ENCODE measurements at regions not wholly inside any gene's neighbourhood (a gene's known extent, or its start where the extent isn't known, plus 50 kb on each side); places are given as distances from the start of the nearest gene placed in this dataset.

DNA sequence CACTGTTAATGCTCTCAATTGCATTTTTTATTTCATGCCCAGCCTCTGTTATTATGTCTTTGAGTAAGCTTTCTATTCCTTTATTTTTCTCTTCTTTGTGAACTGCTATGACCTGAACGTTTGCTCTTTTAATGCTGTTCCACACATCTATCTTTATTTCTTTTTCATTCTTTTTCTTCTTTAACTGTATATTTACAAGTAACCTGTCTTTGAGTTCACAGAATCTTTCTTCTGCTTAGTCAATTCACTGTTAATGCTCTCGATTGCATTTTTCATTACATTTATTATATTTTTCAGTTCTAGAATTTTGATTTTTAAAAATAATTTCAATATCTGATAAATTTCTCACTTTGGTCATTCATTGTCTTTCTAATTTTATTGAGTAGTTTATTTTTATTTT, 316.3 kb upstream of the MEF2C start:
- intact Hi-C loops (cut with micrococcal nuclease) = no loop called here

DNA sequence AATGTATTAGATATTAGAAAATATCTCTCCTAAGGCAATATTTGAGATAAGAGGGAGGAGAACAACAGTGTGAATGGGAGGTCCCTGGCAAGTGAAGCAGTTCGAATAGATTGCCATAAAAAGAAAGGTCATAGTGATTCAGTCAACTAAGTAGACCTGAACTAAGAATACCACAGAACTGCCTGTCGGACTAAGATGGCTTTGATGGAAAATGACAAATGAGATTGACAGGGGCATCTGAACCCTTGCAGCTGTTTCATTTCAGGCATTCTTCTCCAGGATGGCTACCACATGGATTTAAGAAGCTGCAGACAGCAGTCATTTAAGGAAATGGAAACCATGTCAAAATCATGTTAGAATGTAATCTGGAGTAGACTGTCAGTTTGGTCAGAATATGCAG, 308.4 kb upstream of the MEF2C start:
- H3K27me3 ChIP-seq (ENCODE audit: low read depth) = no peaks in the 10 kb centered on the region
- no peak for DNase-seq
- no peak overlapping the region for H3K27ac ChIP-seq (replicated peaks)
- intact Hi-C loops (cut with micrococcal nuclease) = no loop called here
- TF ChIP-seq, protein P1, sequence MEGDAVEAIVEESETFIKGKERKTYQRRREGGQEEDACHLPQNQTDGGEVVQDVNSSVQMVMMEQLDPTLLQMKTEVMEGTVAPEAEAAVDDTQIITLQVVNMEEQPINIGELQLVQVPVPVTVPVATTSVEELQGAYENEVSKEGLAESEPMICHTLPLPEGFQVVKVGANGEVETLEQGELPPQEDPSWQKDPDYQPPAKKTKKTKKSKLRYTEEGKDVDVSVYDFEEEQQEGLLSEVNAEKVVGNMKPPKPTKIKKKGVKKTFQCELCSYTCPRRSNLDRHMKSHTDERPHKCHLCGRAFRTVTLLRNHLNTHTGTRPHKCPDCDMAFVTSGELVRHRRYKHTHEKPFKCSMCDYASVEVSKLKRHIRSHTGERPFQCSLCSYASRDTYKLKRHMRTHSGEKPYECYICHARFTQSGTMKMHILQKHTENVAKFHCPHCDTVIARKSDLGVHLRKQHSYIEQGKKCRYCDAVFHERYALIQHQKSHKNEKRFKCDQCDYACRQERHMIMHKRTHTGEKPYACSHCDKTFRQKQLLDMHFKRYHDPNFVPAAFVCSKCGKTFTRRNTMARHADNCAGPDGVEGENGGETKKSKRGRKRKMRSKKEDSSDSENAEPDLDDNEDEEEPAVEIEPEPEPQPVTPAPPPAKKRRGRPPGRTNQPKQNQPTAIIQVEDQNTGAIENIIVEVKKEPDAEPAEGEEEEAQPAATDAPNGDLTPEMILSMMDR (IDR thresholded peaks at IDR 0.05; ENCODE audit: borderline replicate concordance) = no peak
- H3K4me3 ChIP-seq = no peak overlapping the region
- H3K9me3 ChIP-seq (replicated peaks) = peaks cover 26% of the 10 kb centered on the region
- no peaks in the 10 kb centered on the region for H3K36me3 ChIP-seq
- no peaks in the 10 kb centered on the region for H3K4me1 ChIP-seq

More for the DNA sequence above, 316.3 kb upstream of the MEF2C start:
- no peak overlapping the region for H3K4me3 ChIP-seq
- H3K36me3 ChIP-seq = no peaks in the 10 kb centered on the region
- no peak overlapping the region for H3K27ac ChIP-seq (replicated peaks)
- H3K9me3 ChIP-seq (replicated peaks) = peaks cover 64% of the 10 kb centered on the region
- no peak for DNase-seq
- TF ChIP-seq, protein P1 (IDR thresholded peaks at IDR 0.05; ENCODE audit: borderline replicate concordance) = no peak
- no peaks in the 10 kb centered on the region for H3K4me1 ChIP-seq
- H3K27me3 ChIP-seq (ENCODE audit: low read depth) = no peaks in the 10 kb centered on the region

DNA sequence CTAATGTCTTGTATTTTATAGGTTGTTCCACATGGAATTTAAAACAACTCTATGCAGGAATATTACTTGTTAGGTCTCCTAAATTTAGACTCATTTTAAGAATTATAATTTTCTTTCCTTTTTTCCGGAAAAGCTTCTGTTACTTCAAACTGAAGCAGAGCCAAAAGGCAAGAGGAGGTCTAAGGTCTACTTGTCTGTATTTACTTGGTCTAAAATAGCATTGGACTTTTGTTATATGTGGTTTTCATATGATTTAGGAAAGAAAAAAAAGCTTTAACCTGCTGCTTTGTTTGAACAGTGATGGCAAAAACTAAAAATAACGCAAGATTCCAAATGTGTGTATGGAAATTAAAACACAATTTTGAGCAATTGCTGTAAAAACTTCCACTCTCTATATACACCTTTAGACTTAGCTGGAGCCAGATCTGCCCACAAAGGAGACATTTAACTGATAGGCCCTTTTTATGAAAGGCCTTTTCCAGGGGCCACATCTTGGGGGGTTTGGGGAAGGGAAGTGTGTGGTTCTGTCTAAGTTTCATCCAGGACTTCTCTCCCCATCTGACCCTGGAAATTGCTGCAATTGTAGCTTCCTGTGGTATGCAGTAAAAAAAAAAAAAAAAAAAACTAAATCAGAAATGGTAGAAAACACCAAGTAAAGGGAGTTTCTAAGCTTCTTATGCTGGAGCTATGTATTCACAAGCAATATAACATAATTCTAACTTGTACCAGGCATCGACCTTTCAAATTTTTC, 307.7 kb upstream of the MEF2C start:
- Histone ChIP-seq H3K9me3 (replicated peaks) (peaks cover 20% of the 10 kb centered on the region), H3K4me3 (no peak overlapping the region), H3K27ac (replicated peaks) (no peak overlapping the region), H3K27me3 (ENCODE audit: low read depth) (no peaks in the 10 kb centered on the region), H3K36me3 (no peaks in the 10 kb centered on the region), H3K4me1 (no peaks in the 10 kb centered on the region)
- intact Hi-C loops (cut with micrococcal nuclease) = no loop called here
- no peak for DNase-seq
- TF ChIP-seq, protein P1 (IDR thresholded peaks at IDR 0.05; ENCODE audit: borderline replicate concordance) = no peak

DNA sequence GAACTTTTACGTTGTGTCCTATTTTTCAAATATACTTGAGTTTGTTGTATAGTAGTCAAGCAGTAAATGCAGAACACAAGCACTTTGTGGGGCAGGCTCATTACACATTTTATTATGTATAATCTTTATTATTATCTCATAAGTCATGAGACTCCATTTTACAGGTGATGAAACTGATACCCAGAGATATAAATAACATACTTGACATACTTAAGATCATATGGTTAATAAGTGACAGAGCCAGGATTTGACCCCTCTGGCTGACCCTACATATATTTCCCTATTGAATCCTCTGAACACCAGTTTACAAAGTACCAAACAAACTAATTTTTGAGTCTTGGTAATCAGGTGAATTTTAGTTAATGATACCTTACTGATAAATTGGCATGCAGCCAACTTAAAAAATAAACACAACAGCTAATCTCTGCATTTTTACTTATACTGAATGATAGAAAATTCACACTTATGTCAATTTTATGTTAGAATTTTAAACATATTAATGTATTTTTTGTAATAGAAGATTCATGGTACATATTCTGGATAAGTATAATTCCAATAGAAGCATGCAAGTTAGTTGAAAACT, 305.0 kb upstream of the MEF2C start:
- TF ChIP-seq, protein P1 (IDR thresholded peaks at IDR 0.05; ENCODE audit: borderline replicate concordance) = no peak

DNA sequence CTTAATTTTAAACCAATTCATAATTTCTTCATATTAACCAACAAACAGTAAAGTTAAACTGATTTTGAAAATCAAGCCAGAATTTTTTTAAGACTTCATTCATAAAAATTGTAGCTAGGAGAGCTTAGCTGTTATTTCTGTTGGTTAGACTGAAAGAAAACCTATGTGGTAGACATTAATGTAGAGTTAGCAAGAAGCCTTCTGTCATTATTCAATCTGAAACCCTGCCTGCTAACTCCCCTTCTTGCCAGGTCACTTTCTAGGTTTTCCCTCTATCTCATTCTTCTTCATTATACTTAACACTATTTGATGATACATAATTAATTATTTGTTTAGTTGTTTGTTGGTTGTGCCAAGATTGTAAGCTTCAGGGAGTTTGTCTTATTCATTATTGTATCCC, 304.3 kb upstream of the MEF2C start:
- DNase-seq = no peak
- intact Hi-C loops (cut with micrococcal nuclease) = no loop called here
- Histone ChIP-seq H3K27ac (replicated peaks) (no peak overlapping the region), H3K36me3 (no peaks in the 10 kb centered on the region), H3K9me3 (replicated peaks) (no peaks in the 10 kb centered on the region), H3K4me3 (no peak overlapping the region), H3K4me1 (no peaks in the 10 kb centered on the region), H3K27me3 (ENCODE audit: low read depth) (no peaks in the 10 kb centered on the region)
- TF ChIP-seq, protein P1 (IDR thresholded peaks at IDR 0.05; ENCODE audit: borderline replicate concordance) = no peak

More for the DNA sequence above, 305.0 kb upstream of the MEF2C start:
- Histone ChIP-seq H3K9me3 (replicated peaks) (no peaks in the 10 kb centered on the region), H3K4me3 (no peak overlapping the region), H3K27me3 (ENCODE audit: low read depth) (no peaks in the 10 kb centered on the region), H3K4me1 (no peaks in the 10 kb centered on the region), H3K27ac (replicated peaks) (no peak overlapping the region), H3K36me3 (no peaks in the 10 kb centered on the region)
- intact Hi-C loops (cut with micrococcal nuclease) = no loop called here
- DNase-seq = no peak

Measured in left ventricle myocardium inferior (tissue), 1 donor.